PC-3 (cell line): ENCODE measurements at regions not wholly inside any gene's neighbourhood (a gene's known extent, or its start where the extent isn't known, plus 50 kb on each side); places are given as distances from the start of the nearest gene placed in this dataset.

ENCODE experiments used
- ATAC-seq: fragments of 200-7000 bp; cut with Tn5 transposase; 2 replicates; pipeline ENCODE4 v1.9.1; 2020; ENCODE audit warnings: mild to moderate bottlenecking, moderate library complexity
- BruUV-seq: library from RNA; stranded (reverse); fragments of 400-500 nt; replicated peaks from 2 replicates; lab custom pipeline; 2021; lab: Mats Ljungman, UMichigan
- CTCF ChIA-PET: fragments of 300-600 bp; sonication (Branson Sonifier 250); formaldehyde crosslinking; loops from one replicate; lab custom pipeline; 2022; ENCODE audit warnings: antibody characterized with exemption; lab: Charles Lee
- POLR2A ChIA-PET: fragments of 300-600 bp; sonication (Branson Sonifier 250); formaldehyde crosslinking; loops from one replicate; lab custom pipeline; 2022; ENCODE audit warnings: antibody characterized with exemption; ENCODE audit not compliant: unreplicated experiment; lab: Charles Lee
- DNase-seq: peaks from one replicate; pipeline ENCODE4 v3.0.0-alpha.2; 2015
- H2AFZ ChIP-seq: fragments of 300-600 bp; sonication (generic); 2 replicates; pipeline ENCODE4 v1.6.0; 2016; ENCODE audit warnings: antibody characterized with exemption, low read length
- H3F3A ChIP-seq: fragments of 300-600 bp; sonication (generic); one replicate; pipeline ENCODE4 v1.6.0; 2017; ENCODE audit warnings: antibody characterized with exemption, low read length, control low read depth, mild to moderate bottlenecking; ENCODE audit not compliant: unreplicated experiment
- H3K27ac ChIP-seq: fragments of 300-600 bp; sonication (generic); 2 replicates; pipeline ENCODE4 v1.5.1; 2016; ENCODE audit warnings: mild to moderate bottlenecking, low read length
- H3K27me3 ChIP-seq: fragments of 300-600 bp; sonication (generic); 2 replicates; pipeline ENCODE4 v1.6.1; 2016; ENCODE audit warnings: low read length, mixed read lengths
- H3K36me3 ChIP-seq: fragments of 300-600 bp; sonication (generic); 2 replicates; pipeline ENCODE4 v1.6.1; 2016; ENCODE audit warnings: low read depth, mixed run types, low read length, mixed read lengths
- H3K4me1 ChIP-seq: fragments of 300-600 bp; sonication (generic); 2 replicates; pipeline ENCODE4 v1.5.1; 2016; ENCODE audit warnings: low read length; ENCODE audit not compliant: insufficient read depth
- H3K4me2 ChIP-seq: fragments of 300-600 bp; sonication (generic); 2 replicates; pipeline ENCODE4 v1.6.0; 2016; ENCODE audit warnings: low read length
- H3K4me3 ChIP-seq: fragments of 300-600 bp; sonication (generic); 2 replicates; pipeline ENCODE4 v1.5.1; 2016; ENCODE audit warnings: mild to moderate bottlenecking, low read length, mixed read lengths
- H3K79me2 ChIP-seq: fragments of 300-600 bp; sonication (generic); 2 replicates; pipeline ENCODE4 v1.6.1; 2017; ENCODE audit warnings: low read length, mixed read lengths
- H3K9ac ChIP-seq: fragments of 300-600 bp; sonication (generic); 2 replicates; pipeline ENCODE4 v1.6.0; 2016; ENCODE audit warnings: mild to moderate bottlenecking, low read length
- H3K9me2 ChIP-seq: fragments of 300-600 bp; sonication (generic); replicated peaks from 2 replicates; pipeline ENCODE4 v1.6.1; 2016; ENCODE audit warnings: mixed run types, low read length, mixed read lengths
- H3K9me3 ChIP-seq: fragments of 300-600 bp; sonication (generic); 2 replicates; pipeline ENCODE4 v1.6.1; 2016; ENCODE audit warnings: low read length, mixed read lengths
- H4K20me1 ChIP-seq: fragments of 300-600 bp; sonication (generic); 2 replicates; pipeline ENCODE4 v1.6.1; 2016; ENCODE audit warnings: low read length, mixed read lengths
- EZH2 ChIP-seq: fragments of 300-600 bp; sonication (generic); IDR thresholded peaks from one replicate; pipeline ENCODE4 v1.6.1; 2017; ENCODE audit warnings: antibody characterized with exemption, mild to moderate bottlenecking, low read length; ENCODE audit not compliant: unreplicated experiment
- EZH2phosphoT487 ChIP-seq: fragments of 300-600 bp; sonication (generic); IDR thresholded peaks from 2 replicates; pipeline ENCODE4 v1.6.1; 2018; ENCODE audit warnings: mild to moderate bottlenecking, antibody characterized with exemption, low read length, borderline replicate concordance
- intact Hi-C: fragments of 100-400 bp; cut with micrococcal nuclease; formaldehyde crosslinking; loops from 2 replicates; pipeline ENCODE4 v1.9.0; 2023
- TF ChIP-seq, protein P1 (sequence below): fragments of 300-600 bp; sonication (generic); conservative IDR thresholded peaks from 2 replicates; pipeline ENCODE4 v1.5.1; 2017; ENCODE audit warnings: antibody characterized with exemption, low read depth, mild to moderate bottlenecking, low read length

DNA sequence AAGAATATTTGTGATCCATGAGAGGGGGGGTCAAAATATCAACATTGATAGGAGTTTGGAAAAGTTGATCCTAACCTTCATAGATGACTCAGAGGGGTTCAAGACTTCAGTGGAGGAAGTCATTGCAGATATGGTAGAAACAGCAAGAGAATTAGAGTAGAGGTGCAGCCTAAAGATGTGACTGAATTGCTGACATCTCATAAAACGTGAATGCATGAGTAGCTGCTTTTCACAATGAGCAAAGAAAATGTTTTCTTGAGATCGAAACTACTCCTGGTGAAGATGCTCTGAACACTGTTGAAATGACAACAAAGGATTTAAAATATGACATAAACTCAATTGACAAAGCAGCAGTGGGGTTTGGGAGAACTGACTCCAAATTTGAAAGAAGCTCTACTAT, 700.7 kb upstream of the FZD8 start:
- Histone ChIP-seq H3K9ac (no peak overlapping the region), H2AFZ (no peak overlapping the region), H3K36me3 (no peaks in the 10 kb centered on the region), H4K20me1 (no peaks in the 10 kb centered on the region), H3K4me3 (no peak overlapping the region), H3K9me2 (0 out of 2 replicates have a peak, but pooled peaks cover 4% of the 10 kb centered on the region), H3K4me2 (no peak overlapping the region), H3K9me3 (no peaks in the 10 kb centered on the region), H3K79me2 (no peaks in the 10 kb centered on the region), H3K4me1 (peaks cover 28% of the 10 kb centered on the region), H3K27ac (no peak overlapping the region), H3F3A (peaks cover 3% of the 10 kb centered on the region), H3K27me3 (no peaks in the 10 kb centered on the region)
- no peak for DNase-seq
- intact Hi-C loops: loop anchor here (5.0 kb wide), 1 partner anchor 190 kb away; no protein-coding TSS in a partner anchor
- no TSS peak for BruUV-seq
- CTCF ChIA-PET: no interaction called here
- TF ChIP-seq EZH2phosphoT487: no peak
- ATAC-seq: no peak
- POLR2A ChIA-PET: interaction anchor here (0.6 kb wide), 1 partner anchor 959 kb away, joined by 4 read pairs; no protein-coding TSS in a partner anchor

DNA sequence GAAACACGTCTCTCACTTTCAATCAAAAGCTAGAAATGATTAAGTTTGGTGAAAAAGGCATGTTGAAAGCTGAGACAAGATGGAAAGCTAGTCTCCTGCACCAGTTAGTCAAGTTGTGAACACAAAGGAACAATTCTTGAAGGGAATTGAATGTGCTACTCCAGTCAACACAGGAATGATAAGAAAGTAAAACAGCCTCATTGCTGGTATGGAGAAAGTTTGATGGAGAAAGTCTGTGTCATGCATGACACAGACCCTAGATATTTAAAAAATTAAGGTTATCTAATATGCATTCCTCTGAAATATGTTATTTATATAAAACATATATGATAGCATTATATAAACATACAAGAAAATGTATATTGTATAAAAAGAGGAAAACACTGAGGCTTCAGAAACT, 699.4 kb upstream of the FZD8 start:
- intact Hi-C loops: loop anchor here (5.0 kb wide), 1 partner anchor 191 kb away; no protein-coding TSS in a partner anchor
- Histone ChIP-seq H3K36me3 (no peaks in the 10 kb centered on the region), H3K27ac (no peak overlapping the region), H3F3A (peaks cover 3% of the 10 kb centered on the region), H3K4me3 (no peak overlapping the region), H3K9ac (no peak overlapping the region), H3K9me2 (0 out of 2 replicates have a peak, but pooled peaks cover 4% of the 10 kb centered on the region), H4K20me1 (no peaks in the 10 kb centered on the region), H3K4me2 (no peak overlapping the region), H3K27me3 (no peaks in the 10 kb centered on the region), H3K4me1 (peaks cover 28% of the 10 kb centered on the region), H3K79me2 (no peaks in the 10 kb centered on the region), H2AFZ (peak overlapping the region; percentile 7), H3K9me3 (no peaks in the 10 kb centered on the region)
- no TSS peak for BruUV-seq
- TF ChIP-seq EZH2: no peak
- TF ChIP-seq, protein P1, sequence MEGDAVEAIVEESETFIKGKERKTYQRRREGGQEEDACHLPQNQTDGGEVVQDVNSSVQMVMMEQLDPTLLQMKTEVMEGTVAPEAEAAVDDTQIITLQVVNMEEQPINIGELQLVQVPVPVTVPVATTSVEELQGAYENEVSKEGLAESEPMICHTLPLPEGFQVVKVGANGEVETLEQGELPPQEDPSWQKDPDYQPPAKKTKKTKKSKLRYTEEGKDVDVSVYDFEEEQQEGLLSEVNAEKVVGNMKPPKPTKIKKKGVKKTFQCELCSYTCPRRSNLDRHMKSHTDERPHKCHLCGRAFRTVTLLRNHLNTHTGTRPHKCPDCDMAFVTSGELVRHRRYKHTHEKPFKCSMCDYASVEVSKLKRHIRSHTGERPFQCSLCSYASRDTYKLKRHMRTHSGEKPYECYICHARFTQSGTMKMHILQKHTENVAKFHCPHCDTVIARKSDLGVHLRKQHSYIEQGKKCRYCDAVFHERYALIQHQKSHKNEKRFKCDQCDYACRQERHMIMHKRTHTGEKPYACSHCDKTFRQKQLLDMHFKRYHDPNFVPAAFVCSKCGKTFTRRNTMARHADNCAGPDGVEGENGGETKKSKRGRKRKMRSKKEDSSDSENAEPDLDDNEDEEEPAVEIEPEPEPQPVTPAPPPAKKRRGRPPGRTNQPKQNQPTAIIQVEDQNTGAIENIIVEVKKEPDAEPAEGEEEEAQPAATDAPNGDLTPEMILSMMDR: no peak
- no peak for TF ChIP-seq EZH2phosphoT487
- ATAC-seq (no peak), DNase-seq (peak; percentile 50)
- POLR2A ChIA-PET: no interaction called here
- CTCF ChIA-PET: interaction anchor here (0.6 kb wide), 1 partner anchor 131 kb away, joined by 7 read pairs; no protein-coding TSS in a partner anchor

DNA sequence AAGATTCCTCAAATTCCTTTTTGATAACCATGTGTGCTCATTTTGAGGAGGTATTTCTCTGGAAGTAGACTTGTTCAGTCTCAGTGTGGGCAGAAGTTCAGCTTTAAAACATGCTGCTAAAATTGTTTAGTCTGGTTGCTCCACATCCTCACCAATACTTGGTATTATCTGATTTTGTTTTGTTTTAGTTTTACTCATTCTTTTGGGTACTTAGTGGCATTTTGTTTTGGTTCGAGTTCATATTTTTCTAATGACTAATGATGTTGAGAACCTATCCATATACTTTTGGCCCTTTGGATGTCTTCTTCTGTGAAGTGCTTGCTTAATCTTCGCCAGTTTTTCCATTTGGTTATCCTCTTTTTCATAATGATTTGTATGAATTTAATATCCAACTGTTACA, 694.2 kb upstream of the FZD8 start:
- no peaks in the 10 kb centered on the region for H3K36me3 ChIP-seq
- BruUV-seq: no TSS peak
- H3K9ac ChIP-seq: no peak overlapping the region
- no peaks in the 10 kb centered on the region for H4K20me1 ChIP-seq
- H3K4me3 ChIP-seq: no peak overlapping the region
- TF ChIP-seq, protein P1: no peak
- TF ChIP-seq EZH2phosphoT487 (no peak), EZH2 (no peak)
- no peak overlapping the region for H3K4me2 ChIP-seq
- H2AFZ ChIP-seq: no peak overlapping the region
- H3K79me2 ChIP-seq: no peaks in the 10 kb centered on the region
- ChIA-PET CTCF (no interaction called here), POLR2A (no interaction called here)
- no peaks in the 10 kb centered on the region for H3K9me2 ChIP-seq
- no peaks in the 10 kb centered on the region for H3K27me3 ChIP-seq
- intact Hi-C loops: no loop called here
- DNase-seq: no peak
- no peak overlapping the region for H3K27ac ChIP-seq
- no peaks in the 10 kb centered on the region for H3K9me3 ChIP-seq
- H3K4me1 ChIP-seq: 0 out of 2 replicates have a peak, but pooled peaks cover 2% of the 10 kb centered on the region
- no peaks in the 10 kb centered on the region for H3F3A ChIP-seq
- ATAC-seq: no peak
